ENCODE measurements at regions not wholly inside any gene's neighbourhood (a gene's known extent, or its start where the extent isn't known, plus 50 kb on each side); places are given as distances from the start of the nearest gene placed in this dataset.

- Histone ChIP-seq H3K9me2 (replicated peaks; ENCODE audit: control insufficient read depth, low read length) (no peaks in the 10 kb centered on the region; the same call in 1 of the 2 replicates), H4K20me1 (ENCODE audit: control insufficient read depth, insufficient read depth, low read depth, low read length) (no peaks in the 10 kb centered on the region), H3K79me2 (ENCODE audit: control insufficient read depth, low read length) (no peaks in the 10 kb centered on the region), H3K4me3 (ENCODE audit: low read length) (no peak overlapping the region), H3K27ac (ENCODE audit: low read depth, low read length) (no peak overlapping the region), H3K27me3 (ENCODE audit: control insufficient read depth, low read length) (no peaks in the 10 kb centered on the region), H3K9me3 (ENCODE audit: control insufficient read depth, insufficient read depth, low read length) (no peaks in the 10 kb centered on the region), H3K4me1 (ENCODE audit: control insufficient read depth, low read length) (no peaks in the 10 kb centered on the region), H3K36me3 (ENCODE audit: control insufficient read depth, low read length) (no peaks in the 10 kb centered on the region), H3F3A (ENCODE audit: control insufficient read depth, insufficient read depth) (no peaks in the 10 kb centered on the region), H3K4me2 (ENCODE audit: low read length) (no peak overlapping the region)
- TF ChIP-seq, protein P1, sequence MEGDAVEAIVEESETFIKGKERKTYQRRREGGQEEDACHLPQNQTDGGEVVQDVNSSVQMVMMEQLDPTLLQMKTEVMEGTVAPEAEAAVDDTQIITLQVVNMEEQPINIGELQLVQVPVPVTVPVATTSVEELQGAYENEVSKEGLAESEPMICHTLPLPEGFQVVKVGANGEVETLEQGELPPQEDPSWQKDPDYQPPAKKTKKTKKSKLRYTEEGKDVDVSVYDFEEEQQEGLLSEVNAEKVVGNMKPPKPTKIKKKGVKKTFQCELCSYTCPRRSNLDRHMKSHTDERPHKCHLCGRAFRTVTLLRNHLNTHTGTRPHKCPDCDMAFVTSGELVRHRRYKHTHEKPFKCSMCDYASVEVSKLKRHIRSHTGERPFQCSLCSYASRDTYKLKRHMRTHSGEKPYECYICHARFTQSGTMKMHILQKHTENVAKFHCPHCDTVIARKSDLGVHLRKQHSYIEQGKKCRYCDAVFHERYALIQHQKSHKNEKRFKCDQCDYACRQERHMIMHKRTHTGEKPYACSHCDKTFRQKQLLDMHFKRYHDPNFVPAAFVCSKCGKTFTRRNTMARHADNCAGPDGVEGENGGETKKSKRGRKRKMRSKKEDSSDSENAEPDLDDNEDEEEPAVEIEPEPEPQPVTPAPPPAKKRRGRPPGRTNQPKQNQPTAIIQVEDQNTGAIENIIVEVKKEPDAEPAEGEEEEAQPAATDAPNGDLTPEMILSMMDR (IDR thresholded peaks at IDR 0.05; ENCODE audit: low read depth, low read length, poor library complexity, severe bottlenecking): no peak
These were observed 232.3 kb downstream of the PRL start for GRCh38 chr6:22064558-22064957.

DNA sequence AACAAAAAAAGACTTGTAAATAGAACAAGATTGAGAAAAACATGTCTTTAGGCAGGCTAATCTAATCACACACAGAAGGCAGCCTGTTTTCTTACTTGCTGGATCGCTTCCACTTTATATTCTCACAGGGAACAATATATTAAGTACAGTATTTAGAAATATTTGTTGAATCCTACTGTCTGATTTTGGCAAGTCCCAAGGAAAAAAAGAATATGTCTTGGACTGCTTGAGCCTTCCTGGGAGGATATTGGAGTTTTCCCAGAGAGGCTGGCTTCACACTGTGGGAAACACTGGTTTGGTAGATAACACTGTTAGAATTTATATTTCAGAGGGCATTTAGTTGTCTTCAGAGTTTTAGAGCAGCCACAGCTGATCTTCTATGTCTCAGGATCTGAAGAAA lies 229.7 kb downstream of the PRL start:
- no peaks in the 10 kb centered on the region for H3K27me3 ChIP-seq (ENCODE audit: control insufficient read depth, low read length)
- H3K36me3 ChIP-seq (ENCODE audit: control insufficient read depth, low read length): no peaks in the 10 kb centered on the region
- no peak overlapping the region for H3K4me2 ChIP-seq (ENCODE audit: low read length)
- H3K9me3 ChIP-seq (ENCODE audit: control insufficient read depth, insufficient read depth, low read length): no peaks in the 10 kb centered on the region
- H3K4me1 ChIP-seq (ENCODE audit: control insufficient read depth, low read length): no peaks in the 10 kb centered on the region
- H3K79me2 ChIP-seq (ENCODE audit: control insufficient read depth, low read length): no peaks in the 10 kb centered on the region
- H3F3A ChIP-seq (ENCODE audit: control insufficient read depth, insufficient read depth): no peaks in the 10 kb centered on the region
- H3K9me2 ChIP-seq (replicated peaks; ENCODE audit: control insufficient read depth, low read length): no peaks in the 10 kb centered on the region; the same call in 1 of the 2 replicates
- TF ChIP-seq EZH2phosphoT487 (IDR thresholded peaks at IDR 0.05; ENCODE audit: borderline replicate concordance, low read length): no peak
- TF ChIP-seq, protein P1 (IDR thresholded peaks at IDR 0.05; ENCODE audit: low read depth, low read length, poor library complexity, severe bottlenecking): no peak
- H3K4me3 ChIP-seq (ENCODE audit: low read length): no peak overlapping the region
- no peak overlapping the region for H3K27ac ChIP-seq (ENCODE audit: low read depth, low read length)
- no peaks in the 10 kb centered on the region for H4K20me1 ChIP-seq (ENCODE audit: control insufficient read depth, insufficient read depth, low read depth, low read length)

DNA sequence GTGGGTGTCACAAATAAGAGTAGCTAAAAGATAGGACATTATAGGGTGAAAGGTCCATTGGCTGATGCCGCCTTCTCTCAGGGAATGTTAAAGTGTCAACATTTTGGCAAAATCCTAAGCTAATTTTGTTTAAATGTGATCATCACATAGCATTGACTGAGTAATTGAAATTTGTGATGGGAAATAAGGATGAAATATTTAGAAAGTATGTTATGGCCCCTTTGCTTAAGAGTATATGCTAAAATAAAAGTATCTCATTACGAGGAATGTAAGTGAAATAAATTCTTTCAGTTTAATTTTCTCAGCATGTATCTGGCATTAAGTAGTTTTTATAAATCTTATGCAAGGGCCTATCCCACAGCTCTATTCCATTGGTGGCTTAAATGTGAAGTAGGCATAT lies 229.2 kb downstream of the PRL start:
- H3K27me3 ChIP-seq (ENCODE audit: control insufficient read depth, low read length): no peaks in the 10 kb centered on the region
- no peak overlapping the region for H3K4me2 ChIP-seq (ENCODE audit: low read length)
- H3K4me1 ChIP-seq (ENCODE audit: control insufficient read depth, low read length): no peaks in the 10 kb centered on the region
- TF ChIP-seq, protein P1 (IDR thresholded peaks at IDR 0.05; ENCODE audit: low read depth, low read length, poor library complexity, severe bottlenecking): no peak
- TF ChIP-seq EZH2phosphoT487 (IDR thresholded peaks at IDR 0.05; ENCODE audit: borderline replicate concordance, low read length): no peak
- no peaks in the 10 kb centered on the region for H3K9me3 ChIP-seq (ENCODE audit: control insufficient read depth, insufficient read depth, low read length)
- H3K79me2 ChIP-seq (ENCODE audit: control insufficient read depth, low read length): no peaks in the 10 kb centered on the region
- H3K27ac ChIP-seq (ENCODE audit: low read depth, low read length): no peak overlapping the region
- no peaks in the 10 kb centered on the region for H4K20me1 ChIP-seq (ENCODE audit: control insufficient read depth, insufficient read depth, low read depth, low read length)
- H3F3A ChIP-seq (ENCODE audit: control insufficient read depth, insufficient read depth): no peaks in the 10 kb centered on the region
- H3K4me3 ChIP-seq (ENCODE audit: low read length): no peak overlapping the region
- H3K9me2 ChIP-seq (replicated peaks; ENCODE audit: control insufficient read depth, low read length): no peaks in the 10 kb centered on the region; the same call in 1 of the 2 replicates
- H3K36me3 ChIP-seq (ENCODE audit: control insufficient read depth, low read length): no peaks in the 10 kb centered on the region

All from DOHH2 (cell line).